ENCODE measurements at regions not wholly inside any gene's neighbourhood (a gene's known extent, or its start where the extent isn't known, plus 50 kb on each side); places are given as distances from the start of the nearest gene placed in this dataset.

DNA sequence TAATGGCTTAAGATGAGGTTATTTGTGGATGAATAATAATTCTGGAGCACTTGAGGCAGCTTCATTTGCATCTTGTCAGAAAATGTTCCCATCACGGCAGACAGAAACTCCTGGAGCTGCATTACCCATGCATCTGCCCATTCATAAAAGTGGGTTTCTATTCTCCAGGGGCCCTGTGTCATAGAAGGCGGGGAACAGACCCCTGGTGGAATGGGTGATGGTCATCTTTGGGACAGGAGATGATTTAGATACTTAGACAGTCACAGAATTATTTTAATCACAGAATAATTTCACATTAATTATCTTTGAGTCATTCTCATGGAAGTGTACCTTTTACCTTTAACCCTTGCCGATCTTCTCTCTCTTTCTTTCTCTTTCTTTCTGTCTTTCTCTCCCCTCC lies 980.7 kb upstream of the TMEM132C start:
- TF ChIP-seq, protein P1, sequence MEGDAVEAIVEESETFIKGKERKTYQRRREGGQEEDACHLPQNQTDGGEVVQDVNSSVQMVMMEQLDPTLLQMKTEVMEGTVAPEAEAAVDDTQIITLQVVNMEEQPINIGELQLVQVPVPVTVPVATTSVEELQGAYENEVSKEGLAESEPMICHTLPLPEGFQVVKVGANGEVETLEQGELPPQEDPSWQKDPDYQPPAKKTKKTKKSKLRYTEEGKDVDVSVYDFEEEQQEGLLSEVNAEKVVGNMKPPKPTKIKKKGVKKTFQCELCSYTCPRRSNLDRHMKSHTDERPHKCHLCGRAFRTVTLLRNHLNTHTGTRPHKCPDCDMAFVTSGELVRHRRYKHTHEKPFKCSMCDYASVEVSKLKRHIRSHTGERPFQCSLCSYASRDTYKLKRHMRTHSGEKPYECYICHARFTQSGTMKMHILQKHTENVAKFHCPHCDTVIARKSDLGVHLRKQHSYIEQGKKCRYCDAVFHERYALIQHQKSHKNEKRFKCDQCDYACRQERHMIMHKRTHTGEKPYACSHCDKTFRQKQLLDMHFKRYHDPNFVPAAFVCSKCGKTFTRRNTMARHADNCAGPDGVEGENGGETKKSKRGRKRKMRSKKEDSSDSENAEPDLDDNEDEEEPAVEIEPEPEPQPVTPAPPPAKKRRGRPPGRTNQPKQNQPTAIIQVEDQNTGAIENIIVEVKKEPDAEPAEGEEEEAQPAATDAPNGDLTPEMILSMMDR (IDR thresholded peaks at IDR 0.05), result no peak
- no peak for TF ChIP-seq POLR2A (IDR thresholded peaks at IDR 0.05)
